ENCODE measurements at regions not wholly inside any gene's neighbourhood (a gene's known extent, or its start where the extent isn't known, plus 50 kb on each side); places are given as distances from the start of the nearest gene placed in this dataset.

DNA sequence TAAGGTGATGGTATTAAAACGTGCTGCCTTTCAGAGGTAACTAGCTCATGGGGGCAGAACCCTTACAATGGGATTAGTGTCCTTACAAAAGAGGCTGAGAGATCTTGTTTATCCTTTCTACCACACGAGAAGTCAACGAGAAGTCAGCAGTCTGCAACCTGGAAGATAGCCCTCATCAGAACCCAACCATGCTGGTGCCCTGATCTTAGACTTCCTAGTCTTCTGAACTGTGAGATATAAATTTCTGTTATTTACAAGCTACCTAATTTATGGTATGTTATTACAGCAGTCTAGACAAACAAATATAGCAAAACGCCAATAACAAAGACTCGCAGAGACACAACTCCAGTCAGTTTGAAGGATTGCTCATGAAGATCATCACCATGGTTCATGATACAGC, 157.5 kb upstream of the TMEM106B start:
- H3K27ac Mint-ChIP-seq: no peak overlapping the region
- peaks cover 3% of the 10 kb centered on the region for H3K27me3 Mint-ChIP-seq
- peaks cover 2% of the 10 kb centered on the region for H3K36me3 Mint-ChIP-seq (ENCODE audit: low read depth)
- H3K4me1 Mint-ChIP-seq: no peaks in the 10 kb centered on the region
- no peak for ATAC-seq
- POLR2A ChIA-PET: no interaction called here
- H3K9me3 Mint-ChIP-seq (ENCODE audit: low read depth): peaks cover 16% of the 10 kb centered on the region
- H3K4me3 Mint-ChIP-seq: no peak overlapping the region
- CTCF ChIA-PET: interaction anchor here (0.8 to 1.3 kb wide), 2 partner anchors 8 to 331 kb away, joined by 3 read pairs; no protein-coding TSS in a partner anchor
- intact Hi-C loops (cut with DNase I, micrococcal nuclease): no loop called here
- DNase-seq: no peak

DNA sequence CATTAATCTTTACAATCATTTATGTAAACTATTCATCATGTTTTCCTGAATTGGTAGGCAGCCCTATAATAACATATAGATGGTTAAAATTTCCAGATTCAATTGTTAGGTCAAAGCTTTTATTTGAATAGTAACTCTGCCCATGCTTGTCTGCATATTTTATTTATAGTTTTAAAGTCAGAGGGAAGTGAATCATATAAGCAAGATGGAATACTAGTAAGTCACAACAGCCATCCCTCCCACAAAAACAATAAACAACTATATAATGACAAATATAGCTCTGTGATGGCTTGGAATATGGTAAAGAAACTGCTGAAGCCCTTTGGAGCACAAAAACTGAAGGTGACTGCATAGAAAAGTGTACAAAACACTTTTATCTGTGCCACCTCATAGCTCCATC, 156.3 kb upstream of the TMEM106B start:
- ChIA-PET CTCF (interaction anchor here (1.0 to 1.4 kb wide), 3 partner anchors 9 to 18 kb away, joined by 3 to 6 read pairs (median 3); no protein-coding TSS in a partner anchor), POLR2A (no interaction called here)
- Mint-ChIP-seq H3K36me3 (ENCODE audit: low read depth) (peaks cover 2% of the 10 kb centered on the region), H3K9me3 (ENCODE audit: low read depth) (peaks cover 16% of the 10 kb centered on the region), H3K27ac (no peak overlapping the region), H3K4me3 (no peak overlapping the region), H3K4me1 (no peaks in the 10 kb centered on the region), H3K27me3 (peaks cover 5% of the 10 kb centered on the region)
- ATAC-seq: no peak
- no peak for DNase-seq
- intact Hi-C loops (cut with DNase I, micrococcal nuclease): no loop called here

DNA sequence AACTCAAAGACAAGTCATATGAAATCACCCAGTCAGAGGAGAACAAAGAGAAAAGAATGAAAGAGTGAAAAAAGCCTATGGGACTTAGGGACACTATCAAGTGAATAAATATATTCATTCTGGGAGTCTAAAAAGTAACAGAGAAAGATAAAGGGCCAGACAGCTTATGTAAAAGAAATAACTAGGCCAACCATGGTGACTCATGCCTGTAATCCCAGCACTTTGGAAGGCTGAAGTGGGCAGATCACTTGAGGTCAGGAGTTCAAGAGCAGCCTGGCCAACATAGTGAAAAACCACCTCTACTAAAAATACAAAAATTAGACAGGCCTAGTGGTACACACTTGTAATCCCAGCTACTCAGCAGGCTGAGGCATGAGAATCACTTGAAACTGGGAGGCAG, 154.7 kb upstream of the TMEM106B start:
- ATAC-seq (no peak), DNase-seq (no peak)
- Mint-ChIP-seq H3K27me3 (peaks cover 6% of the 10 kb centered on the region), H3K27ac (no peak overlapping the region), H3K4me1 (no peaks in the 10 kb centered on the region), H3K4me3 (no peak overlapping the region), H3K9me3 (ENCODE audit: low read depth) (peaks cover 16% of the 10 kb centered on the region), H3K36me3 (ENCODE audit: low read depth) (peaks cover 2% of the 10 kb centered on the region)
- ChIA-PET CTCF (interaction anchor here (0.7 kb wide), 1 partner anchor 60 kb away, joined by 3 read pairs; no protein-coding TSS in a partner anchor), POLR2A (no interaction called here)
- intact Hi-C loops (cut with DNase I, micrococcal nuclease): no loop called here

DNA sequence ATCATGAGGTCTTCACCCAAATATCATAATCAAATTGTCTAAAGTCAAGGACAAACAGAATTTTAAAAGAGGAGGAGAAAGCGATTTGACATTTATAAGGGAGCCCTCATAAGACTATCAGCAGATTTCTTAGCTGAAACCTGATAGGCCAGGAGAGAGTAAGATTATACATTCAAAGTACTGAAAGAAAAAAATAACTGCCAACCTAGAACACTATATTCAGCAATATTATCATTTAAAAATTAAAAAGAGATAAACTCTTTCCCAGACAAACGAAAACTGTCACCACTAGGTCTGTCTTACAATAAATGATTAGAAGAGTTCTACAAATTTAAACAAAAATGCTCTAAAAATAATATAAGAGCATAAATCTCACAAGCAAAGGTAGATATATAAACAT, 154.1 kb upstream of the TMEM106B start:
- no peak for ATAC-seq
- Mint-ChIP-seq H3K27me3 (peaks cover 5% of the 10 kb centered on the region), H3K4me3 (no peak overlapping the region), H3K27ac (no peak overlapping the region), H3K4me1 (no peaks in the 10 kb centered on the region), H3K9me3 (ENCODE audit: low read depth) (peaks cover 16% of the 10 kb centered on the region), H3K36me3 (ENCODE audit: low read depth) (peaks cover 2% of the 10 kb centered on the region)
- intact Hi-C loops (cut with DNase I, micrococcal nuclease): no loop called here
- ChIA-PET POLR2A (no interaction called here), CTCF (no interaction called here)
- DNase-seq: no peak

DNA sequence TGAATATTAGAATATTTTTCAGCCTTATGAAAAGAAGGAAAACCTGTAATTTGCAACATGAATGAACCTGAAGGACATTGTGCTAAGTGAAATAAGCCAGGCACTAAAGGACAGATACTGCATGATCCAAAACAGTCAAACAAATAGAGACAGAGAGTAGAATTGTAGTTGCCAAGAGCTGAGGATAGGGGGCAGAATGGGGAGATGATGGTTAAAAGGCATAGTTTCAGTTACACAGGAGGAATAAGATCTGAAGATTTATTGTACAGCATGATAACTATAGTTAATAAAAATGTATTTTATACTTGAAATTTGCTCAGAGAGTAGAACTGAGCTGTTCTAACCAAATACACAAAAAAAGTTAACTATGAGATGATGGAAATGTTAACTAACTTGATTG, 149.0 kb upstream of the TMEM106B start:
- H3K27ac Mint-ChIP-seq: no peak overlapping the region
- H3K36me3 Mint-ChIP-seq (ENCODE audit: low read depth): no peaks in the 10 kb centered on the region
- no peak for DNase-seq
- ChIA-PET CTCF (interaction anchor here (0.7 to 1.5 kb wide), 6 partner anchors 9 to 433 kb away, joined by 3 to 4 read pairs (median 3); no protein-coding TSS in a partner anchor), POLR2A (no interaction called here)
- intact Hi-C loops (cut with DNase I, micrococcal nuclease): no loop called here
- no peak overlapping the region for H3K4me3 Mint-ChIP-seq
- H3K4me1 Mint-ChIP-seq: peaks cover 14% of the 10 kb centered on the region
- peaks cover 8% of the 10 kb centered on the region for H3K9me3 Mint-ChIP-seq (ENCODE audit: low read depth)
- no peak for ATAC-seq
- peaks cover 5% of the 10 kb centered on the region for H3K27me3 Mint-ChIP-seq

DNA sequence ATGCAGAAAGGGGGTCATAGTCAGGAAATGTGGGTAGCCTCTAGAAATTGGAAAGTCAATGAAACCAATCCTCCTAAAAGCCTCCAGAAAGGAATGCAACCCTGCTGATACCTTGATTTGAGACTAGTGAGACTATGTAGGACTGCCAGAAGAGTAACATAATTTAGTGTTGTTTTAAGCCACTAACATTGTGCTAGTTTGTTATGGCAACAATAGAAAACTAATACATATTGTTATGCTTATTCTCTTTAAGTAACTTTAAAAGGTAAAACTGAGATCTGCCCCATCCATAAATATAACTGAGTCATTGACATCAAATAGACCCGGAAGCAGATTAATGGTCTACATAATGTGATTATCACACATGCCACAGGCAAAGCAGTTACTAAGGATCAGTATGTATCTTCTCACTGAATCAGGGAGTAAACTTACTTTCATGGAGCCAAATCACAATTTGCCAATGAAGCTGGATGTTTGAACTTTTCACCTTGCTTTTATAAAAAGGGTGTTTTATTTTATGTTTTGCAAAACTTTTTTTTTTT, 146.4 kb upstream of the TMEM106B start:
- Mint-ChIP-seq H3K4me1 (peaks cover 19% of the 10 kb centered on the region), H3K9me3 (ENCODE audit: low read depth) (no peaks in the 10 kb centered on the region), H3K4me3 (no peak overlapping the region), H3K27ac (no peak overlapping the region), H3K27me3 (peaks cover 3% of the 10 kb centered on the region), H3K36me3 (ENCODE audit: low read depth) (no peaks in the 10 kb centered on the region)
- intact Hi-C loops (cut with DNase I, micrococcal nuclease): loop anchor here in 1 of 2 experiments (5.0 kb wide), 1 partner anchor 637 kb away; no protein-coding TSS in a partner anchor
- ATAC-seq (no peak), DNase-seq (no peak)
- POLR2A ChIA-PET: no interaction called here
- CTCF ChIA-PET: interaction anchor here (0.6 to 3.9 kb wide), 9 partner anchors 9 to 587 kb away, joined by 3 to 18 read pairs (median 3); no protein-coding TSS in a partner anchor

DNA sequence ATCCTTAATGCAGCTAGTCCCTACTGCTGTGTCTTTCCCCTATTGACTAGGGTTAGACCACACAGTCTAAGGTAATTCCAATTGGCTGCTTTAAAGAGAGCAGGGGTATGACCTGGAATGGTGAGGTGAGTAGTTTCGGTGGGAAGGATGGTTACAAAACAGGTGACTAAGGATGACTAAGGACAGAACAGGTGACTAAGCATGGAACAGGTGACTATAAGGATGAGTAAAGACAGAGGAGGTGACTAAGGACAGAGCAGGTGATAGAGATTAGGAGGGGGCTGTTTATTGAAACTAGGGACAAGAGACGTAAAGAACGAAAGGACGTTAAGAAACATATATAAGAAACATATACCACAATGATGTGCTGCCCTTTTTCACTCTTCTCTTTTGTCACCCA, 145.1 kb upstream of the TMEM106B start:
- no peak overlapping the region for H3K4me3 Mint-ChIP-seq
- peak overlapping the region; percentile 9 for H3K27ac Mint-ChIP-seq
- peaks cover 19% of the 10 kb centered on the region for H3K4me1 Mint-ChIP-seq
- peaks cover 3% of the 10 kb centered on the region for H3K27me3 Mint-ChIP-seq
- intact Hi-C loops (cut with DNase I, micrococcal nuclease): loop anchor here (1.0 to 5.0 kb wide), 4 partner anchors 145 to 639 kb away; partner anchors contain the start of gene TMEM106B (in 2 of the 2)
- POLR2A ChIA-PET: no interaction called here
- H3K9me3 Mint-ChIP-seq (ENCODE audit: low read depth): no peaks in the 10 kb centered on the region
- CTCF ChIA-PET: interaction anchor here (1.1 to 3.9 kb wide), 3 partner anchors 11 to 256 kb away, joined by 3 to 18 read pairs (median 3); no protein-coding TSS in a partner anchor
- ATAC-seq: peak; percentile 70
- no peak for DNase-seq
- no peaks in the 10 kb centered on the region for H3K36me3 Mint-ChIP-seq (ENCODE audit: low read depth)

DNA sequence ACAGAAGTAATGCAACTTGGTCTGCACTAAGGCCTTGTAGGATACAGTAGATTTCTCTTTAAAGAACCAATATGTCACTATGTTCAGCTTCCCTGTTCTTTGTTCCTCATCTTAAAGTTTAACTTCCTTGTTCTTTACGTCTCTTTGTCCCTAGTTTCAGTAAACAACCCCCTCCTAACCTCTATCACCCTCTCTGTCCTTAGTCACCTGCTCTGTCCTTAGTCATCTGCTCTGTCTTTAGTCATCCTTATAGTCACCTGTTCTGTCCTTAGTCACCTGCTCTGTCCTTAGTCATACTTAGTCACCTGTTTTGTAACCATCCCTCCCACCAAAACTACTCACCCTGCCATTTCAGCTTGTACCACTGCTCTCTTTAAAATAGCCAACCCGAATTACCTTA, 144.6 kb upstream of the TMEM106B start:
- peak overlapping the region; percentile 9 for H3K27ac Mint-ChIP-seq
- intact Hi-C loops (cut with DNase I, micrococcal nuclease): loop anchor here (1.0 to 5.0 kb wide), 4 partner anchors 145 to 639 kb away; partner anchors contain the start of gene TMEM106B (in 2 of the 2)
- H3K27me3 Mint-ChIP-seq: no peaks in the 10 kb centered on the region
- H3K4me3 Mint-ChIP-seq: no peak overlapping the region
- peaks cover 19% of the 10 kb centered on the region for H3K4me1 Mint-ChIP-seq
- DNase-seq (no peak), ATAC-seq (peak; percentile 90)
- H3K9me3 Mint-ChIP-seq (ENCODE audit: low read depth): no peaks in the 10 kb centered on the region
- POLR2A ChIA-PET: no interaction called here
- CTCF ChIA-PET: interaction anchor here (3.9 kb wide), 1 partner anchor 256 kb away, joined by 18 read pairs; no protein-coding TSS in a partner anchor
- no peaks in the 10 kb centered on the region for H3K36me3 Mint-ChIP-seq (ENCODE audit: low read depth)

DNA sequence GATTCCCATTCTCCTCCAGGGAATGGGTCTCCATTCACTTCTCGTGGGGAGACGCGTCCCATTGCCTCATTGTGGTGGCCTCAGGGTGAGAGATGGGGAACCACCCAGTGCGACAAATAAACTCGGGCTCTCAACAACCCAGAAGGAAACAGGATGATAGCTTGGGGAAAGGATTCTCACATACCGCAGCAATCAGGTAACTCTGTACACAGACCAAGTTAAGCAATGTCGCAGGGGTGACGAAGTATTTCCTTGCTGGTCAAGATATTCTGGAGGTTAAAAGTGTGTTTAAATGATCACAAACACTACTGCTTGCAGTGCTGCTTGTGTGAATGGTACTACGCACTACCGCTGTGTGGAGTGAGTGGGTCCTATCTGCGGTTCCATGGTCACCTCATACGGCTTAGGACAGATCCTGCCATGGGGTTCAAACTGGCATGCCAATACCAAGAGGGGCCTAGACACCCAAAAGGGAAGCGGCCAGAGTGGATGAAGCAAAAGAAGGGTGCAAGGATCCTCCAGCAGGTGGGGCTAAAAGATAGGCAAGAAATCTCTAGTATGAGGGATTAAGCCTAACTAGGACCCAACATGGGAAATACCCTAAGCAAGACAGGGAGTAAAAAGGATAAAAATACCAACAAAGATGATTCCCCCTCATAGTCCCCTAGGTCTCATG, 143.8 kb upstream of the TMEM106B start:
- Mint-ChIP-seq H3K4me1 (peaks cover 19% of the 10 kb centered on the region), H3K36me3 (ENCODE audit: low read depth) (no peaks in the 10 kb centered on the region), H3K27me3 (no peaks in the 10 kb centered on the region), H3K27ac (no peak overlapping the region), H3K9me3 (ENCODE audit: low read depth) (no peaks in the 10 kb centered on the region), H3K4me3 (no peak overlapping the region)
- intact Hi-C loops (cut with DNase I, micrococcal nuclease): loop anchor here (1.0 to 5.0 kb wide), 4 partner anchors 255 to 640 kb away; no protein-coding TSS in a partner anchor
- ChIA-PET POLR2A (no interaction called here), CTCF (interaction anchor here (0.9 to 3.9 kb wide), 2 partner anchors 123 to 255 kb away, joined by 3 to 18 read pairs; no protein-coding TSS in a partner anchor)
- ATAC-seq (peak; percentile 27), DNase-seq (peak; percentile 68)

DNA sequence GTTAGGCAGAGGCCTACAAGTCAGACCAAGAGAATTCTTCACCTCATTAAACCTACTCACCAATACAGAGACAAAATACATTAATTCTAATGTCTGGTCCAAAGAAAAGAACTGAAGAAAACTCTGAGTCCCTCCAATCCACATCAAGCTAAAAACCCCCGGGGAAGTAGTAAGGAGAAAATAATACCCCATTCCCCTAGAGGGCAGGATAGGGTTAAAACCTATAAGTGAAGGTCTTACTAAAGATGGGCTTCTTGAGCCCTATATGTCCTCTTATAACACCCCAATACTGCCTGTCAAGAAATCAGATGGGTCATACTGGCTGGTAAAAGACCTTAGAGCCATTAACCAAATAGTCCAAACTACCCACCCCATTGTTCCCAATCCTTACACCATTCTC, 141.3 kb upstream of the TMEM106B start:
- Mint-ChIP-seq H3K4me3 (no peak overlapping the region), H3K9me3 (ENCODE audit: low read depth) (peaks cover 3% of the 10 kb centered on the region), H3K36me3 (ENCODE audit: low read depth) (no peaks in the 10 kb centered on the region), H3K27me3 (no peaks in the 10 kb centered on the region), H3K4me1 (peaks cover 19% of the 10 kb centered on the region), H3K27ac (no peak overlapping the region)
- ATAC-seq (no peak), DNase-seq (no peak)
- intact Hi-C loops (cut with DNase I, micrococcal nuclease): loop anchor here in 1 of 2 experiments (5.0 kb wide), 1 partner anchor 642 kb away; no protein-coding TSS in a partner anchor
- POLR2A ChIA-PET: no interaction called here
- CTCF ChIA-PET: interaction anchor here (0.6 to 1.5 kb wide), 3 partner anchors 19 to 253 kb away, joined by 3 read pairs; no protein-coding TSS in a partner anchor

DNA sequence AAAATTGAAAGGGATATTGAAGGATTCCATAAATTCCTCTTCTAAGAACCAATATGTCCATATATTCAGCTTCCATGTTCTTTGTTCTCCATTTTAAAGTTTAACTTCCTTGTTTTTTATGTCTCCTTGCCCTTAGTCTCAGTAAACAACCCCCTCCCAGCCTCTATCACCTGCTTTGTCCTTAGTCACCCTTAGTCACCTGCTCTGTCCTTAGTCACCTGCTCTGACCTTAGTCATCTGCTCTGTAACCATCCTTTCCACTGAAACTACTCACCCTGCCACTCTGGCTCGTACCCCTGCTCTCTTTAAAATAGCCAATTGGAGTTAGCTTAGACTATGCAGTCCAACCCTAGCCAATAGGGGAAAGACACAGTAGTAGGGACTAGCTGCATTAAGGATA, 136.2 kb upstream of the TMEM106B start:
- DNase-seq (no peak), ATAC-seq (peak; percentile 36)
- Mint-ChIP-seq H3K27ac (no peak overlapping the region), H3K9me3 (ENCODE audit: low read depth) (peaks cover 16% of the 10 kb centered on the region), H3K27me3 (no peaks in the 10 kb centered on the region), H3K4me3 (no peak overlapping the region), H3K36me3 (ENCODE audit: low read depth) (no peaks in the 10 kb centered on the region), H3K4me1 (no peaks in the 10 kb centered on the region)
- ChIA-PET POLR2A (no interaction called here), CTCF (interaction anchor here (0.8 kb wide), 1 partner anchor 190 kb away, joined by 4 read pairs; no protein-coding TSS in a partner anchor)
- intact Hi-C loops (cut with DNase I, micrococcal nuclease): no loop called here
